Upper lobe of left lung (tissue), 4 donors: ENCODE measurements at regions not wholly inside any gene's neighbourhood (a gene's known extent, or its start where the extent isn't known, plus 50 kb on each side); places are given as distances from the start of the nearest gene placed in this dataset.

Experiments
- CTCF ChIP-seq, 6 experiments: fragments of 450-650 bp in 4 of 6; fragments of 200-600 bp in 2 of 6; sonication (generic) in 2 of 6; IDR thresholded peaks; one replicate each; pipeline ENCODE4 v1.5.1; 2016 to 2019; ENCODE audit warnings: antibody characterized with exemption in 6 of 6
- EP300 ChIP-seq, 4 donors: sonication (generic); formaldehyde crosslinking; IDR thresholded peaks; one replicate each; pipeline ENCODE4 v1.5.1; 2017; ENCODE audit warnings: antibody characterized with exemption in 4 of 4, control low read depth in 2 of 4
- POLR2A ChIP-seq, 4 donors: fragments of 450-650 bp; IDR thresholded peaks; one replicate each; pipeline ENCODE4 v1.5.1; 2016 to 2017; ENCODE audit warnings: antibody characterized with exemption in 4 of 4, mild to moderate bottlenecking in 2 of 4
- POLR2AphosphoS5 ChIP-seq, 2 donors: sonication (generic); formaldehyde crosslinking; IDR thresholded peaks; one replicate each; pipeline ENCODE4 v1.5.1; 2017; ENCODE audit warnings: antibody characterized with exemption in 2 of 2

DNA sequence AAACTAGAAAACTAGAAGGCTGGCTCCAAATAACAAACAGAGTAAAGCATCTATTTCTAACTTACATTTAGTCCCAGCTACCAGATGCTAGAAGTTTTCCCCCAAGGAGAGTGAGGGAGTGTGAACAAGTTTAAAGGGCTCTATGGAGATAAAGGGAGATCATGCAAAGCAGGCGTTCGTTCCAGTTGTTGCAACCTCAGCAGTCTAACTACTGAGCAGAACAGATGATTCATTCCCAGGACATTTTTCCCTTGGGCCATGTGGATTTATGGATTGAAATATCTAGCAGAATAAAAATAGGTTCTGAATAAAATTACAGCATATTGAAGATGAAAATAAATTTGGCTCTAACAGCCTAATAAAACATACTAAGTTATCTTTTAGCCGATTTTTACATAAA is 154.8 kb upstream of the TTC14 start:
- no peak for TF ChIP-seq CTCF (IDR thresholded peaks at IDR 0.05)
- no peak for TF ChIP-seq POLR2AphosphoS5 (IDR thresholded peaks at IDR 0.05)
- no peak for TF ChIP-seq POLR2A (IDR thresholded peaks at IDR 0.05)
- no peak for TF ChIP-seq EP300 (IDR thresholded peaks at IDR 0.05)
